NCI-H82 treated with DMSO at 0.1 percent for 48 hours (cell line): ENCODE measurements at regions not wholly inside any gene's neighbourhood (a gene's known extent, or its start where the extent isn't known, plus 50 kb on each side); places are given as distances from the start of the nearest gene placed in this dataset.
"Not testable (repeated sequence)": the region's sequence is repeated elsewhere in the genome, so short reads cannot be mapped to it uniquely, and the experiment has no call there.

Experiments used
- DNase-seq: peaks from one replicate; lab custom pipeline; 2025; ENCODE audit not compliant: unreplicated experiment; lab: John Stamatoyannopoulos, UW

GRCh38 chr6:21912151-21912832, 318.7 kb downstream of the SOX4 start:
- DNase-seq = no peak

- no peak for DNase-seq
These were observed 320.8 kb downstream of the SOX4 start for GRCh38 chr6:21914121-21914973.

GRCh38 chr6:21915707-21916260, 322.2 kb downstream of the SOX4 start:
- no peak for DNase-seq

GRCh38 chr6:21918041-21918440, 324.5 kb downstream of the SOX4 start:
- no peak for DNase-seq

- DNase-seq = no peak
These were observed 325.1 kb downstream of the SOX4 start for GRCh38 chr6:21918666-21919065.

GRCh38 chr6:21922086-21922485, 328.5 kb downstream of the SOX4 start:
- DNase-seq = no peak

- DNase-seq = no peak
These were observed 330.5 kb downstream of the SOX4 start for GRCh38 chr6:21924002-21924401.

GRCh38 chr6:21928827-21929226, 335.3 kb downstream of the SOX4 start:
- DNase-seq = no peak

- no peak for DNase-seq
These were observed 338.2 kb downstream of the SOX4 start for GRCh38 chr6:21931641-21932335.

- no peak for DNase-seq
These were observed 339.8 kb downstream of the SOX4 start for GRCh38 chr6:21933351-21933750.

- no peak for DNase-seq
These were observed 341.6 kb downstream of the SOX4 start for GRCh38 chr6:21935142-21935541.

GRCh38 chr6:21935561-21936028, 342.0 kb downstream of the SOX4 start:
- DNase-seq = peak; percentile 16

GRCh38 chr6:21937466-21937865, 343.9 kb downstream of the SOX4 start:
- DNase-seq = no peak

GRCh38 chr6:21939066-21939465, 345.5 kb downstream of the SOX4 start:
- DNase-seq = not testable (repeated sequence)

- no peak for DNase-seq
These were observed 348.4 kb downstream of the SOX4 start for GRCh38 chr6:21941926-21942325.

GRCh38 chr6:21942897-21943296, 349.3 kb downstream of the SOX4 start:
- DNase-seq = no peak

GRCh38 chr6:21946298-21946783, 350.5 kb downstream of the PRL start:
- DNase-seq = no peak

- not testable (repeated sequence) for DNase-seq
These were observed 349.6 kb downstream of the PRL start for GRCh38 chr6:21947227-21947626.

GRCh38 chr6:21947731-21948386, 349.0 kb downstream of the PRL start:
- DNase-seq = no peak

- DNase-seq = no peak
These were observed 347.5 kb downstream of the PRL start for GRCh38 chr6:21949211-21949801.
